Breast epithelium (tissue), 3 donors: ENCODE measurements at regions not wholly inside any gene's neighbourhood (a gene's known extent, or its start where the extent isn't known, plus 50 kb on each side); places are given as distances from the start of the nearest gene placed in this dataset.

Source experiments
- CTCF ChIP-seq, 3 donors: fragments of 450-650 bp; IDR thresholded peaks; one replicate each; pipeline ENCODE4 v1.5.1; 2016 to 2017; ENCODE audit warnings: antibody characterized with exemption in 3 of 3, mild to moderate bottlenecking in 3 of 3, moderate library complexity in 3 of 3
- POLR2A ChIP-seq: fragments of 450-650 bp; IDR thresholded peaks from one replicate; pipeline ENCODE4 v1.6.1; 2016; ENCODE audit warnings: antibody characterized with exemption, mild to moderate bottlenecking, moderate library complexity
- POLR2AphosphoS5 ChIP-seq, 3 donors: sonication (generic); formaldehyde crosslinking; IDR thresholded peaks; one replicate each; pipeline ENCODE4 v1.6.1; 2017; ENCODE audit warnings: antibody characterized with exemption in 3 of 3

DNA sequence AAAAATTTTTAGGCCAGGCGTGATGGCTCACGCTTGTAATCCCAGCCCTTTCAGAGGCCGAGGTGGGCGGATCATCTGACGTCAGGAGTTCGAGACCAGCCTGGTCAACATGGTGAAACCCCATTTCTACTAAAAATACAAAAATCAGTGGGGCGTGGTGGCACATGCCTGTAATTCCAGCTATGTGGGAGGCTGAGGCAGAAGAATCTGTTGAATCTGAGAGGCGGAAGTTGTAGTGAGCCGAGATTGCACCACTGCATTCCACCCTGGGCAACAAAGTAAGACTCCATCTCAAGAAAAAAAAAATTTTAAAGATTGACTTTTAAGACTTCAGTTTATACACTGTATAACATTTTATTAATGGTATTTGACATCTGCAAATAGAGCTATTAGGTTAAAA, 60.1 kb upstream of the GNAQ start:
- TF ChIP-seq CTCF (IDR thresholded peaks at IDR 0.05) (no peak), POLR2AphosphoS5 (IDR thresholded peaks at IDR 0.05) (no peak), POLR2A (no peak)
